ENCODE measurements at regions not wholly inside any gene's neighbourhood (a gene's known extent, or its start where the extent isn't known, plus 50 kb on each side); places are given as distances from the start of the nearest gene placed in this dataset.

- no peak for TF ChIP-seq CTCF (IDR thresholded peaks at IDR 0.05)
- TF ChIP-seq POLR2A (IDR thresholded peaks at IDR 0.05) = no peak
These were observed 448.7 kb downstream of the DCDC2C start for GRCh38 chr2:4152051-4152450.
